ENCODE measurements at regions not wholly inside any gene's neighbourhood (a gene's known extent, or its start where the extent isn't known, plus 50 kb on each side); places are given as distances from the start of the nearest gene placed in this dataset.

GRCh38 chr5:18195910-18196309 is 561.6 kb downstream of the TAF11L14 start:
- POLR2A ChIA-PET (ENCODE audit: partially characterized antibody), result no interaction called here
- Histone ChIP-seq H2BK15ac (ENCODE audit: low read length) (no peak overlapping the region), H2BK20ac (ENCODE audit: low read length) (no peak overlapping the region), H2AFZ (ENCODE audit: low read length) (no peak overlapping the region), H3K27ac (ENCODE audit: low read depth, low read length) (no peak overlapping the region), H2BK120ac (replicated peaks; ENCODE audit: low read depth, low read length) (no peak overlapping the region), H2BK12ac (ENCODE audit: low read depth, low read length) (no peak overlapping the region), H4K91ac (replicated peaks; ENCODE audit: insufficient read length, low read length) (no peak overlapping the region), H2BK5ac (ENCODE audit: low read depth, low read length) (no peak overlapping the region), H3K56ac (replicated peaks; ENCODE audit: insufficient read length, low read depth, low read length) (no peak overlapping the region), H4K20me1 (replicated peaks in 1 of 2; ENCODE audit: control insufficient read depth in 1 of 2, insufficient read depth in 2 of 2, low read length in 2 of 2) (no peaks in the 10 kb centered on the region), H3K4me1 (replicated peaks in 1 of 4; ENCODE audit: control insufficient read depth in 3 of 4, insufficient read depth in 4 of 4, low read length in 3 of 4) (no peaks in the 10 kb centered on the region), H3K4ac (replicated peaks; ENCODE audit: insufficient read length, low read depth, low read length) (no peak overlapping the region), H3K27me3 (replicated peaks in 1 of 4; ENCODE audit: control insufficient read depth in 3 of 4, extremely low read depth in 1 of 4, insufficient read depth in 3 of 4, low read length in 3 of 4) (no peaks in the 10 kb centered on the region), H3K9ac (replicated peaks in 1 of 4; ENCODE audit: extremely low read depth in 1 of 4, low read depth in 3 of 4, low read length in 3 of 4) (no peak overlapping the region), H3K18ac (ENCODE audit: extremely low read depth, low read length) (no peak overlapping the region), H4K5ac (ENCODE audit: insufficient read length, low read depth, low read length) (no peak overlapping the region), H2AK5ac (ENCODE audit: low read depth, low read length) (no peak overlapping the region), H4K8ac (ENCODE audit: extremely low read depth, insufficient read depth, low read length) (no peak overlapping the region), H3K23ac (ENCODE audit: insufficient read length) (no peak overlapping the region), H3K23me2 (ENCODE audit: low read depth, low read length) (no peaks in the 10 kb centered on the region; the same call in 1 of the 2 replicates), H3K79me2 (ENCODE audit: control insufficient read depth in 1 of 2, insufficient read depth in 2 of 2, low read length in 2 of 2) (no peaks in the 10 kb centered on the region), H3K4me2 (ENCODE audit: insufficient read depth in 1 of 2, low read depth in 2 of 2, low read length in 2 of 2) (no peak overlapping the region), H3K14ac (ENCODE audit: insufficient read length) (no peak overlapping the region), H3K4me3 (ENCODE audit: extremely low read depth in 1 of 4, insufficient read depth in 2 of 4, low read depth in 3 of 4, low read length in 4 of 4) (no peak overlapping the region), H3K36me3 (ENCODE audit: control insufficient read depth in 2 of 4, insufficient read depth in 4 of 4, low read length in 3 of 4) (no peaks in the 10 kb centered on the region; a peak in 1 of 8 replicates), H3K79me1 (ENCODE audit: low read depth, low read length) (no peaks in the 10 kb centered on the region), H3K9me3 (ENCODE audit: insufficient read depth in 2 of 2, low read depth in 1 of 2, low read length in 1 of 2) (peaks cover 14 to 17% of the 10 kb centered on the region in 2 experiments)
- CTCF ChIA-PET (ENCODE audit: partially characterized antibody), result no interaction called here
- DNase-seq (ENCODE audit: low read depth in 1 of 2, low spot score in 2 of 2) (no peak), FAIRE-seq (no peak)
- TF ChIP-seq ATF2 (IDR thresholded peaks at IDR 0.05; ENCODE audit: low read length) (no peak), KDM5A (IDR thresholded peaks at IDR 0.05; ENCODE audit: low read length) (no peak), SIRT6 (IDR thresholded peaks at IDR 0.05; ENCODE audit: low read length) (no peak), ATF3 (IDR thresholded peaks at IDR 0.05; ENCODE audit: insufficient read depth, low read depth, low read length) (no peak), SIN3A (conservative IDR thresholded peaks at IDR 0.05 in 1 of 2, IDR thresholded peaks at IDR 0.05 in 1 of 2; ENCODE audit: low read depth in 1 of 2, low read length in 2 of 2) (no peak)
- 100% methylated on average over 2 of the region's 2 CpGs; no CpG with 5 or more reads in 1 of the 2 experiments for WGBS, 2 experiments (ENCODE audit: extremely low coverage in 1 of 2, insufficient coverage in 1 of 2, insufficient read length in 1 of 2, insufficient replicate concordance in 2 of 2, low coverage in 1 of 2, low lambda C conversion rate in 2 of 2, missing lambda C conversion rate in 1 of 2)

Data from H1 (cell line).